Hematopoietic multipotent progenitor cell treated with erythropoietin and hydrocortisone succinate and interleukin-3 and kit ligand, for 15 days (in vitro differentiated cells): ENCODE measurements at regions not wholly inside any gene's neighbourhood (a gene's known extent, or its start where the extent isn't known, plus 50 kb on each side); places are given as distances from the start of the nearest gene placed in this dataset.

Experiments used
- DNase-seq: peaks from one replicate; pipeline ENCODE4 v3.0.0-alpha.2; 2015; ENCODE audit warnings: low spot score

- DNase-seq = no peak
Measured at GRCh38 chr9:16312962-16313546, 557.4 kb downstream of the BNC2 start.

GRCh38 chr9:16314476-16314875 is 556.0 kb downstream of the BNC2 start:
- no peak for DNase-seq

- DNase-seq = no peak
Measured at GRCh38 chr9:16315720-16316119, 554.8 kb downstream of the BNC2 start.

GRCh38 chr9:16316456-16316855 is 554.0 kb downstream of the BNC2 start:
- no peak for DNase-seq

DNA sequence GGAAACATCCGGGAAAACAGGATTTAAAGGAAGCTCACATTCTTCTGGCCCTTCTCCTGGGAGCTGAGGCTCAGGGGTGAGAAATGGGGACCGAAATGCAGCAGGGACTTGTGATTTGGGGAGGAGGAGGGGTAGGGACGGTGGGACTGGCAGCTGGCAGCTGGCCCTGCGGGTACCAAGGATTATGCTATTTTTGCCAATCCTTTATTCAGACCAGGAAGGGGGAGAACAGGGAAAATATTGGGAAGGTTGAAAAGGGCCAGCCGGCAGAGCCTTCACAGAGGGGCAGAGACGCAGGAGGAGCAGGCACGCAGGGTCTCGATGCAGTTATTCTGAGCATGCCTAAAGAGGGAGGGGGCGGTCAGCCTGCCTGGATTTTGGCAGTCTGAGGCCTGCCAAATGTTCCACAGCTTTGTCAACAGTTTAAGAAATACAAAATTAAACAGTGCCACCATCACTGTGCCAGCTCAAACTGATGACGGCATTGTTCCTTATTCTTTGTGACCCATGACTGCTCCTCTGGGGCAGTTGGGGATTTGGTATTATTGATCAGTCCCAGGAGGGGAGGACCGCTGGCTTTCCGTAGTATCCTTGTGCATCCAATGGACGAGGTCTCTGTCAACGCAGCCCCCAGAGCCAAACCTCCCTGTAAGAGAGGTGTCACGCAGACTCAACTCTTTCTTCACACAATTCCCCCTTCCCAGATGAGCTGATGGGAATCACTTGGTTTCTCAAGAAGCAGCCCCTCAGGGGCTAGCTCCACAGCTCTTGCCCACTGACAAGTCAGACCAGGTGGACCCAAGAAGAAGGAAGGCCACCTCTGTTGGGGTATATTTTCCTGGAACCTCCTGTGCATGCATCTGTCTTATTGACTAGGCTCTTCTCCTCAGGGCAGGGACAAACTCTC is 553.3 kb downstream of the BNC2 start:
- DNase-seq = no peak

DNA sequence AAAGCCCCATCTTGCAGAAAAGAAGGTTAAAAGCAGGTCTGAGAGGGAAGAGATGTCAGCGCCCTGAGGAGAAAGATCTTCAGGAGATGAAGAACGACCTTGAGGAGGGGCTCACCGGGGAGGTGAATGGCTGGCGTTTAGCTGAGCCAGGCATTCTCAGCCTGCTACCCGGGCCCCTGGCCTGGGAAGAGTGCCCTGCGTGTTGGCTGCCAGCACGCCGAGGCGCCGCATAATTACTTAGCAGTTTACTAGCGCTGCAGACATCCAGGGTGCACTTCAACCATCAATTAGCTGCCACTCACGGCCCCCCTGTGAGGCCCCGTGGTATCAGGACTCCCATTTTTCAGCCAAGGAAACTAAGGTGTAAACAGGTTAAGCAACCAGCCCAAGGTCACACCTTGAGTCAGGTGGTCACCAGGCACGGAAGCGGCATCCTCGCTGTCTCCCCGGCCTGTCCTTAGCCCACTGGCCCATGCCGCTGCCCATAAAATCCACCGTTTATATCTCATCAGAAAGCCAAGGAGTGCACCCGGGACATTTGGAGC is 551.9 kb downstream of the BNC2 start:
- no peak for DNase-seq

DNA sequence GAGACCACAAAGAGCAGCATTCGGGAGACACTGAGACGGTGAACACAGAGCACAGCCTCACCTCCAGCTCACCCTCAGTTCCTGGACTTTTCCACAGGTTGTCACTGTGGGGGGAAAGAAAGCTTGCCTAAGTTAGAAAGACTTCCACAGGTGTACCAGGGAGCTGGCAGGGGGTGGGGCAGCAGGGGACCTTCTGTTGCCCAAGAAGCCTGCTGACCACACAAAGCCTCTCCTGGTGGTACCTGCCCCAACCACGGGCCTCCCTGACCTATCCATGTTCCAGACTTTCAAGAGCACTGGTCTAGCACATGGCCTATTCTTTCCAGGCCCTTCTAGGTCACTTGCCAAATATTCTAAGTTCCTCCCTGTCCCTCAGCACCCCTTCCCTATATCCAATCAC is 550.8 kb downstream of the BNC2 start:
- DNase-seq = no peak

DNA sequence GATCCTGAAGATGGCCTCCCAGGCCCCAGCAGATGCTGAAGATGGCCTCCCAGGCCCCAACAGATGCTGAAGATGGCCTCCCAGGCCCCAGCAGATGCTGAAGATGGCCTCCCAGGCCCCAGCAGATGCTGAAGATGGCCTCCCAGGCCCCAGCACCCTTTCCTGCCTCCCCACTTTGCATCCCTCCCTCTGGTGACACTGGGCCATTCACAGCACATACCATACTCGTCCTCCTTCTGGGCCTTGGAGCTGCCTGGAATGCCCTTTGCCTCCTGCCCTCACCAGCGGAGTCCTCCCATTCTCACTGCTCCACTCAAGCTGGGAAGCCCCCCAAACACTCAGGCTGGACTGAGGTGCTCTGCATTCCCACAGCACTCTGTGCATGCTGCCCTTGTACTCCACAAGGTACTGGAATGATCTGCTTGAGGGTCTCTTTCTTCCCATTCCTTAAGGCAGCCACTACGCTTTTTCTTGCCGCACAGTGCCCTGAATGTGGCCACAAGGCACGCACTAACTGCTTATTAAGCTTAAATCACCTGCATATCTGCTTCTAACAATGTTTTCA is 550.0 kb downstream of the BNC2 start:
- DNase-seq = no peak

- DNase-seq = no peak
Measured at GRCh38 chr9:16321461-16322119, 548.9 kb downstream of the BNC2 start.

- no peak for DNase-seq
Measured at GRCh38 chr9:16322849-16323248, 547.6 kb downstream of the BNC2 start.

- DNase-seq = no peak
Measured at GRCh38 chr9:16325966-16326365, 544.5 kb downstream of the BNC2 start.

GRCh38 chr9:16328349-16328748 is 542.1 kb downstream of the BNC2 start:
- no peak for DNase-seq

- DNase-seq = no peak
Measured at GRCh38 chr9:16329671-16330113, 540.8 kb downstream of the BNC2 start.

DNA sequence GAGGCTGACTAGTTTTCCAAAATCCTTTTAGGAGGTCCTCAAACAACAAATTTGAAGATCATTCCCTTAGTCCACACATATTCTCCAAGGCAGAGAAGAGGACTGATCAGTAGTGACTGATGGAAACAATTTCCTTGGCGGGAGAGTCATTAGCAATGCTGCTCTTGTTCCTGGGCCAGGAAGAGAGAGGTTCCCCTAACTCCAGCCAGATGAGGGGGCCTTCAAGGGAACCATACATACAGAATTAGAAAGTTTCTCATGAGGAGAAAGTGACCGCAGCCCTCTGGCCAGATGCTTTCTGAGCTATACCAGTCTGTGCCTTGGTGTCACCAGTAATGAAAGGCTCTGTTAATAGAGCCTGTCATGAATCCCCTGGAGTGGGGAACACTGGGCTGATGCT is 539.4 kb downstream of the BNC2 start:
- DNase-seq = no peak

DNA sequence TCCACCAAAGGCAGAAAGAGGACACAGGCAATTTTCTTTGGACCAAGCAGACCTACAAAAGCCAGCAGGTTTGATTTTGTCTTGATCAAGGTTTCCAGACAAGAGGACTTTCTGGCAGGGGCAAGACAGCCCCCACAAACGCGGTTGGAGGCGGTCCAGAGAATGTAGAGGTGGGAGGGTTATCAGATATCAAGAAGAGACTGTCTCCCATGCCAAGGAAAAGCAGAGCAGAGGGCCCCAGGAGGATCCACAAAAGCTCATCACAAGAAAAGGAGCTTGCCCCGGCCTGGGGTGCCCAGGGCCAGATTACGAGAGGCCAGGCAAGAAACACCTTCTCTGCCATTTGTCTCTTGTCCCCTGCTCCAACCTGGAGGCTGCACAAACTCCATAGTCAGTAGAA is 538.9 kb downstream of the BNC2 start:
- DNase-seq = no peak

GRCh38 chr9:16333691-16334090 is 536.8 kb downstream of the BNC2 start:
- DNase-seq = no peak

GRCh38 chr9:16335788-16336580 is 534.5 kb downstream of the BNC2 start:
- DNase-seq = no peak

- no peak for DNase-seq
Measured at GRCh38 chr9:16336833-16337232, 533.6 kb downstream of the BNC2 start.

DNA sequence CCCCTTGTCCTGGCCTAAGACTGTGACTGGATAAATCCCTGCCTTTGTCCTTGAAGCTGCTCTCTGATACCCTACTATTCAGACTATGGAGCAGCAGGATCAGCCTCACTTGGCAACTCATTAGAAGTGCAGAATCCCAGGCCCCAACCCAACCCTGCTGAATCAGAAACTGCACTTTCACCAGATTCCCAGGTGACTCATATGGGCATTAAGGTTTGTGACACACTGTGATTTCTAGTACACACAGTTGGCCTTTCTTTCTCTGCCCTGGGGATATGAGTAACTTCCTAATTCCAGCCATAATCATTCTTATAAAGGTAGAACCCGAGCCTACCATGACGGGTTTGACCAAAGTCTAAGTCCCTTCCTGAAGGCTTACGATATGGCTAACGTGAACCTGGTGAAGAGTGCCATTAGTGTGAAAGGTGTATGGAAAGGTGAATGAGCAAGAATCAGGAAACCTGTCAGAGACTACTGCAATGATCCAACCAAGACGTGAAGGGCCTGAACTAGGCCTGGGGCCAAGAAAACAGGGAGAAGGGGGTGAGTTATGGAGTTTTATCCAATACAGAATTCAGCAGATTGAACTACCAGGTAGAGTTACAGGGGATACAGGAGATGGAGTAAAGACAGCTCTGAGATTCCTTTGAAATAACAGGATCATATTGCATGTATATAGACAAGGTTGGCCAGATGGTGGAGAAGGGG is 533.0 kb downstream of the BNC2 start:
- no peak for DNase-seq

- DNase-seq = no peak
Measured at GRCh38 chr9:16341177-16341576, 529.3 kb downstream of the BNC2 start.
